Islet precursor cell (in vitro differentiated cells): ENCODE measurements at regions not wholly inside any gene's neighbourhood (a gene's known extent, or its start where the extent isn't known, plus 50 kb on each side); places are given as distances from the start of the nearest gene placed in this dataset.
"Not testable (repeated sequence)": the region's sequence is repeated elsewhere in the genome, so short reads cannot be mapped to it uniquely, and the experiment has no call there.

ENCODE experiments used
- DNase-seq: peaks from one replicate; pipeline ENCODE4 v3.0.0-alpha.2; 2018

DNA sequence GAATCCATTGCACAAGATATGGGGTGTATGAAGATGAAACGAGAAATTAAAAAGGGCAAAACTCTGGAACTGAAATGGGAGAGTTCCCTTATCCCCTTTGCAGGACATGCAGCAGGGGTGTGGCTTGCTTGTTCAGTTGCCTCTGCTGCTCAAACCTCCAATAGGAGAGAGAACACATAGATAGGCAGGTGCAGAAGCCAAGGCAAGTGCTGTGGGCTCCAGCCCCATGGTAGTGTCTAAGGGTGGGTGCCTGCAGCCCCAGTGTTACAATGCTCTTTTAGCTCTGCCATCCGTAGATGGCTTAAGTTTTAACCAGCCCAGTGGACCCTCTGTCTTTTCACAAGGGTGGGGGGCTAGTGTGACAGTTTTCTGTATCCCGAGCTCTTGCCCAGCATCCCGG lies 69.7 kb downstream of the CMAS start:
- no peak for DNase-seq

DNA sequence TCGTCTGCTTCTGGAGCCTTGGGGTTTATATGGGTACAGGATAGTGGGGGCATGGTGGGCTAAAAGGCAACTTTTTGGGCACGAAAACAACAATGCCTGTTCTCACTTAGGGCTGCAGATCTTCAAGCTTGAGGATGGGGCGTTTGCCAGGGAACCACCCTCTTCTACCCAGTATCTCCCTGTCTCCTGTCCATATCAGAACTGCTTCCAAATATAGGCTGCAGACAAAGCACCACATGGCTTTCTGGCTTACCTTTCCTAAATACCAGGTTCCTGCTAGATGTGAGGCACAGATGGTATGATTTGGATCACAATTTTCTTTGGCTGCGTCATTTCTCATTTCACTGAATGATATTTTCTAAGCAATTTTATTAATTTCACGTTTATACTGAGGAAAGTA lies 70.4 kb downstream of the CMAS start:
- DNase-seq: no peak

DNA sequence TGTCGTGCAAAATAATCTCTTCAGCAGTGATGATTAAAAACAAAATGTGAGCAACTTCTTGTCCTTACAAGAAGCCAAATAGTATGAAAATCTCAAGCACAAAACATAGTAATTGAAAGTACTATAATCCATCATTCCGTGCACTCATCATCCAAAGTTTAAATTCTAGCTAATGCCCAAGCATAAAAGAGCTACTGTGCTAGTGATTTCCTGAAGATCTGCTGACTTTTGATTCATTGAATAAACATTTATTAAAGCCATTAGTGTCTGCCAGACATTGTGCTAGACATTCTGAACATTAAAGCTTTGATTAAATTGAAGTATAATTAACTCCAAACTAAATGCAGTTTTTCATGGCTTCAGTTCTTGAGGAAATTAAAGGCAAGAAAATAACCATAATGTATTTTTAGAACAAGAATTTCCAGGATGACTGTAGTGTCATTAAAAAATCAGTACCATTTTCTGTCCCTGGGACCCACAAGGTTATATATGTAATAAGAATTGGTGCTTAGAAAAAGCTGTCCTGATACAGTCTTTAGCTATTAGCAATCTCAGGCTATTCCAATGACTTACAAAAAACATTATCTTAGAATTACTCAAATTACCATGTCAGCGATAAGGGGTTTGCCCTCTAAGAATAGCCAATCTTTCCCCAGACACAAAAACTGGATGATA lies 71.7 kb downstream of the CMAS start:
- DNase-seq: no peak

DNA sequence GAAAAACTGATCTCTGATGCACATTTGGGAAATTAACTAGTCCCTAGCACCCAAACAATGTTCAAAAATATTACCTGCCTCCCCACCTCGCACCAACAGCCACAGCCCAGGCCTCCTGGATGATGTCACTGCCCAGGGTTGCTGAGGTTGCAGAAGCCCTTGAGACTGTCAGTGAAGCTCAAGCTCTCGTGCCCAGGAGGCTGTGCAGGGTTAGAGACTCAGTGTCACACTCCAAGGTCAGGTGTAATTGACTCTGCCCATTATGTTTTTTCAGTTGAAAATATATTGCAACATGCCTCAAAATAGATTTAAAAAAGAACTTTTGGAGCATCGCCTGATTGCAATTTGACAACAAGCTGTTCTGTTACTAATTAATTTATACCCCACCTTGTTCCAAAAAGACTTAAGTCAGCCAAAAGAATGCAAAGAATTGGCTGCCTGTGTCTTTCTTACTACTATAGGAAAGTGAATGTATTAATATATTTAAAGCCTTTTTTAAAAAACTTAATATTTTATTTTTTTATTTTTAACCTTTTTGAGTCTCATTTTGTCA lies 72.3 kb downstream of the CMAS start:
- no peak for DNase-seq

DNA sequence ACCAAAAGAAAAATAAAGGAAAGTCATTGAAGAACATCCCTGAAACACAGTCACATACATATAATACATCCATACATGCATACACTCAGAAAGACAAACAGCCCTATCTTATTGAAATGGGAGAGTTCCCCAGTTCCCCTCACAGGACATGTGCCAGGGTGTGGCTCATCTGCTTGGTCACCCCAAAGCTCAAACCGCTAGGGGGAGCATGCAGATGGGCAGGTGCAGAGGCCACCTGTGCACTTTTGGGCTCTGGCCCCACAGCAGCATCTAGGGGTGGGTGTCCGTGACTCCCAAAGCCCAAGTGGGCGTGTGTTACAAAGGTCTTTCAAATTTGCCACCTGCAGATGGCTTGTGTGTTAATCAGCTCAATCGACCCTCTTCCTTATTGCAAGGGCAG lies 75.2 kb downstream of the CMAS start:
- DNase-seq: peak; percentile 58

DNA sequence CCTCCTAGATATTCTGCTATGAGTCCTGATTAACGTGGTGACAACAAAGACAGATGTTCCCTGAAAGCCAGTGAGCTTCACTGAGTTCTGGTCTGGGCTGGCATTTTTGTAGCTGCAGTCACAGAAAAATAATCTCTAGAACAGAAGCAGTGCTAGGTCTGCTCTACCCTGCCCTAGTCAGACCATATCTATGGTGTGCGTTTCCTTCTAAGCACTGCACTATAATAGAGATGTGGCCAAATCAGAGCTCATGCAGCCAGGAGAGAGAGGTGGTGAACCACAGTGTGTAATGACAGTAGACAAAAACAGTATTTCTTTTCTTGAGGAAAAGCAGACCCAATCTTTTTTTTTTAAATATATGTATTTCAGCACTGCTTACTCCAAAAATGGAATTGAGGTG lies 76.3 kb downstream of the CMAS start:
- no peak for DNase-seq

DNA sequence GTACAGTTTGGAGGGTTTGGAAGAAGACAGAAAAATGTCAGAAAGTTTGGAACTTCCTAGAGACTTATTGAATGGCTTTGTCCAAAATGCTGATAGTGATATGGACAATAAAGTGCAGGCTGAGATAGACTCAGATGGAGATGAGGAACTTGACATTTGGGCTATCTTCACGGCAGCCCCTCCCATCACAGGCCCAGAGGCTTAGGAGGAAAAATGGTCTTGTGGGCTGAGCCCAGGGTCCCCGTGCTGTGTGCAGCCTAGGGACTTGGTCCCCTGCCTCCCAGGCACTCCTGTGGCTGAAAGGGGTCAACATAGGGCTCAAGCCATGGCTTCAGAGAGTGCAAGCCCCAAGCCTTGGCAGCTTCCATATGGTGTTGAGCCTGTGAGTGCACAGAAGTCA lies 79.0 kb downstream of the CMAS start:
- no peak for DNase-seq

DNA sequence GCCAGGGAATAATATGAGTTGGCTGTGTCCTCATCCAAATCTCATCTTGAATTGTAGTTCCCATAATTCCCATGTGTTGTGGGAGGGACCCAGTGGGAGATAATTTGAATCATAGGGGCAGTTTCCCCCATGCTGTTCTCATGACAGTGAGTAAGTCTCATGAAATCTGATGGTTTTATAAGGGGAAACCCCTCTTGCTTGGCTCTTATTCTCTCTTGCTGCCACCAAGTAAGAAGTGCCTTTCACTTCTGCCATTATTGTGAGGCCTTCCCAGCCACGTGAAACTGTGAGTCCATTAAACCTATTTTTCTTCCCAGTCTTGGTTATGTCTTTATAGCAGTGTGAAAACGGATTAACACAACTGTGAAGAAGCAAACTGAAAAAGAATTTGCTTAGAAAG lies 80.1 kb downstream of the CMAS start:
- not testable (repeated sequence) for DNase-seq

DNA sequence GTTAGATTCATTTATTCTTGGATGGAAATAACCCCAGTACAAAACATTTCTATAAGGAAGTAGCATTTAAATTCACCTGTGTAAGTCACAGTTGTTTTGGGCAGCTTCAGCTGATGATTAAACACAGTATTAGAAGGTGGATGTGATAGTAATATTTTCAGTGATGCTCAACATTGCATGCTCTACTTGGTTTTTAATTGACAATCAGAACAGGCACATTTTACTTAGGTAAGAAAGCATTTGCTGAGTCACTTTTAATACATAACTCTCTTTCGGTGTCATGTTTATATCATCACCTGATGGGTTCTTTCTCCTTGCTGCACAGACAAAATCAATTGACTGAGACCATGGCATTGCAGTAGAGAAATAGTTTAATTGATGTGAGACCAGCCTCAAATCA lies 80.7 kb downstream of the CMAS start:
- no peak for DNase-seq

DNA sequence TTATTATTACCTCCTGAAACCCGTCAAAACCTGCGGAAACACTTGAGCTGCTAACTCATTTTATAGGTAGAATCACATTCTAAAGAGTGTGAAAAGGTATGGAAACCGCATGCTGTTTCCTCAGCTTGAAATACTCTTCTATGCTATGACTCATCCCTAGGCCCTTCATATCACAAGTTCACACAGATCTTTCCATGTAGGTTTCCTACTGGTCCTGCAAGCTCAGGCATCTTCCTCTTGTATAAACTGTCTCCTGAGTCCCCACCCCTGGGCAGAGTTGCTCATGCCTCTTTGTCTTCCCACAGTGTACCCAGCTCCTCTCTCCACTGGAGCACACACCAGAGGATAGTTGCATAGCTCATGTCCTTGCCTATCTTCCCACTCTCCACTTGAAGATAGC lies 84.7 kb downstream of the CMAS start:
- DNase-seq: no peak

DNA sequence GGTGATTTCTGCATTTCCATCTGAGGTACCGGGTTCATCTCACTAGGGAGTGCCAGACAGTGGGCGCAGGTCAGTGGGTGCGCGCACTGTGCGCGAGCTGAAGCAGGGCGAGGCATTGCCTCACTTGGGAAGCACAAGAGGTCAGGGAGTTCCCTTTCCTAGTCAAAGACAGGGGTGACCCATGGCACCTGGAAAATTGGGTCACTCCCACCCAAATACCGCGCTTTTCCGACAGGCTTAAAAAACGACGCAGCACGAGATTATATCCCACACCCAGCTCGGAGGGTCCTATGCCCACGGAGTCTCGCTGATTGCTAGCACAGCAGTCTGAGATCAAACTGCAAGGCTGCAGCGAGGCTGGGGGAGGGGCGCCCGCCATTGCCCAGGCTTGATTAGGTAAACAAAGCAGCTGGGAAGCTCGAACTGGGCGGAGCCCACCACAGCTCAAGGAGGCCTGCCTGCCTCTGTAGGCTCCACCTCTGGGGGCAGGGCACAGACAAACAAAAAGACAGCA lies 90.6 kb downstream of the CMAS start:
- not testable (repeated sequence) for DNase-seq
